Gastroesophageal sphincter (tissue), 4 donors: ENCODE measurements at regions not wholly inside any gene's neighbourhood (a gene's known extent, or its start where the extent isn't known, plus 50 kb on each side); places are given as distances from the start of the nearest gene placed in this dataset.

ENCODE experiments used
- ATAC-seq: fragments of 150-250 bp; one replicate; pipeline ENCODE4 v1.9.1; 2016; ENCODE audit warnings: mild to moderate bottlenecking, moderate library complexity
- H3K27ac ChIP-seq, 4 donors: fragments of 200-600 bp; sonication (generic) in 3 of 4; 1 replicate in 3 of 4; 2 replicates in 1 of 4; pipeline ENCODE4 v1.5.1; 2016 to 2019
- H3K27me3 ChIP-seq: fragments of 200-600 bp; sonication (generic); one replicate; pipeline ENCODE4 v1.5.1; 2019
- H3K36me3 ChIP-seq, 2 donors: fragments of 200-600 bp; sonication (generic); one replicate each; pipeline ENCODE4 v1.5.1; 2019; ENCODE audit warnings: control low read depth in 1 of 2
- H3K4me1 ChIP-seq, 3 donors: fragments of 200-600 bp; sonication (generic); 1 replicate in 2 of 3; 2 replicates in 1 of 3; pipeline ENCODE4 v1.5.1; 2016 to 2019; ENCODE audit warnings: control low read depth in 2 of 3
- H3K4me3 ChIP-seq, 2 donors: fragments of 200-600 bp; sonication (generic); one replicate each; pipeline ENCODE4 v1.5.1; 2019; ENCODE audit warnings: mild to moderate bottlenecking in 1 of 2, moderate library complexity in 1 of 2
- H3K9me3 ChIP-seq, 3 donors: fragments of 200-600 bp; sonication (generic); one replicate each; pipeline ENCODE4 v1.5.1; 2017 to 2019; ENCODE audit warnings: control low read depth in 2 of 3
- EP300 ChIP-seq: sonication (generic); formaldehyde crosslinking; IDR thresholded peaks from one replicate; pipeline ENCODE4 v1.6.1; 2017; ENCODE audit warnings: antibody characterized with exemption, mild to moderate bottlenecking
- POLR2A ChIP-seq, 2 donors: fragments of 450-650 bp; IDR thresholded peaks; one replicate each; pipeline ENCODE4 v1.6.1; 2017; ENCODE audit warnings: antibody characterized with exemption in 2 of 2, mild to moderate bottlenecking in 2 of 2, moderate library complexity in 1 of 2
- POLR2AphosphoS5 ChIP-seq: sonication (generic); formaldehyde crosslinking; IDR thresholded peaks from one replicate; pipeline ENCODE4 v1.6.1; 2017; ENCODE audit warnings: antibody characterized with exemption
- WGBS, 2 donors: methylation state at CpG; one replicate each; pipeline ENCODE4 v1.1.5; 2018; ENCODE audit warnings: low coverage in 1 of 2; 5-methylcytosine and 5-hydroxymethylcytosine counted together
- TF ChIP-seq, protein P1 (sequence below), 4 experiments: fragments of 200-600 bp in 2 of 4; fragments of 450-650 bp in 2 of 4; sonication (generic) in 1 of 4; IDR thresholded peaks; one replicate each; pipeline ENCODE4 v1.5.1; 2017 to 2019; ENCODE audit warnings: antibody characterized with exemption in 4 of 4, mild to moderate bottlenecking in 2 of 4, moderate library complexity in 2 of 4

DNA sequence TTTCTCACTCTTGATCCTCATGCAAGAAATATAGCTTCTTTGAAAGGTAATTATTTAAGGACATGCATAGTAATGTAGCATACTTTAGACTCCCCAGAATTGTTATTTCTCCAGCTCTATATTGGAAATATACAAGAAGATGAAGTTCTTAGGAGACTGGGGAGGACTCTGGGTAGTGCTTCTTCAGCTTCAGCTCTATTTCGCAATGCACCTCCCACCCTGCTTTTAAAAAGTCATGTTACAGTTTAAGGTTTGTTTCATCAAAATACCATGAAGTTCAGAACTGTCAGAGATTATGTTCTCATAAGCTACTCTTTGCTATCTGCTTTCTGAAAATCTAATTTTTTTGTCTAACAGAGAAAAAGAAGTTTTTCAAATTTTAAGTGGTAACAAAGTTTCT lies 586.2 kb upstream of the ADGRL4 start:
- Histone ChIP-seq H3K27ac (no peak overlapping the region), H3K4me3 (no peak overlapping the region), H3K27me3 (no peaks in the 10 kb centered on the region), H3K9me3 (no peaks in the 10 kb centered on the region), H3K36me3 (no peaks in the 10 kb centered on the region), H3K4me1 (no peaks in the 10 kb centered on the region)
- WGBS, 2 donors: 100% methylated on average over 1 of the region's 1 CpG; no CpG with 5 or more reads in 1 of the 2 donors
- ATAC-seq: no peak
- TF ChIP-seq POLR2AphosphoS5: no peak
- TF ChIP-seq EP300: no peak
- TF ChIP-seq POLR2A (IDR thresholded peaks at IDR 0.05): no peak
- TF ChIP-seq, protein P1, sequence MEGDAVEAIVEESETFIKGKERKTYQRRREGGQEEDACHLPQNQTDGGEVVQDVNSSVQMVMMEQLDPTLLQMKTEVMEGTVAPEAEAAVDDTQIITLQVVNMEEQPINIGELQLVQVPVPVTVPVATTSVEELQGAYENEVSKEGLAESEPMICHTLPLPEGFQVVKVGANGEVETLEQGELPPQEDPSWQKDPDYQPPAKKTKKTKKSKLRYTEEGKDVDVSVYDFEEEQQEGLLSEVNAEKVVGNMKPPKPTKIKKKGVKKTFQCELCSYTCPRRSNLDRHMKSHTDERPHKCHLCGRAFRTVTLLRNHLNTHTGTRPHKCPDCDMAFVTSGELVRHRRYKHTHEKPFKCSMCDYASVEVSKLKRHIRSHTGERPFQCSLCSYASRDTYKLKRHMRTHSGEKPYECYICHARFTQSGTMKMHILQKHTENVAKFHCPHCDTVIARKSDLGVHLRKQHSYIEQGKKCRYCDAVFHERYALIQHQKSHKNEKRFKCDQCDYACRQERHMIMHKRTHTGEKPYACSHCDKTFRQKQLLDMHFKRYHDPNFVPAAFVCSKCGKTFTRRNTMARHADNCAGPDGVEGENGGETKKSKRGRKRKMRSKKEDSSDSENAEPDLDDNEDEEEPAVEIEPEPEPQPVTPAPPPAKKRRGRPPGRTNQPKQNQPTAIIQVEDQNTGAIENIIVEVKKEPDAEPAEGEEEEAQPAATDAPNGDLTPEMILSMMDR (IDR thresholded peaks at IDR 0.05): no peak

DNA sequence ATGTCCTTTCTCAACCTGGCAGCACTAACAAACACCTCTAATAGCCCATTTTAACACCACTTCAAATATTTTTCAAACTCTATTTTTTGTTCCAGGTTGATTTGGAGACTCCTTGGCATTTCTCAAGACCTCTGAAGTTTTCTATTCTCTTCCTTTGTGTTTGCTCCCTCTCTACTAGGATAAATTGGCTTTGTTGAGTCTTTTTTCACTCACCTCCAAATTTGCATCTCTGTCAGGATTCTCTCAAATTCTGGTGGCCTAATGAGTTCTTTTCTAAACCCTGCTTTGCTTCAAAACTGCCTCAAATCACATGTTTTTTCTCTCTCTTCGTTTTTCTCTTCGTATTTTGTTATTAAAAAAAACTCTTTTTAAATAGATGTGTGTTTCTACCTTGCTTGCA lies 582.2 kb upstream of the ADGRL4 start:
- ATAC-seq: no peak
- no peaks in the 10 kb centered on the region for H3K4me1 ChIP-seq
- WGBS, 2 donors: 69 to 88% methylated on average over 2 of the region's 2 CpGs
- H3K36me3 ChIP-seq: no peaks in the 10 kb centered on the region
- H3K4me3 ChIP-seq: no peak overlapping the region
- TF ChIP-seq POLR2A (IDR thresholded peaks at IDR 0.05): no peak
- no peak for TF ChIP-seq EP300
- TF ChIP-seq, protein P1 (IDR thresholded peaks at IDR 0.05): no peak
- no peak for TF ChIP-seq POLR2AphosphoS5
- no peak overlapping the region for H3K27ac ChIP-seq
- H3K27me3 ChIP-seq: no peaks in the 10 kb centered on the region
- H3K9me3 ChIP-seq: no peaks in the 10 kb centered on the region

DNA sequence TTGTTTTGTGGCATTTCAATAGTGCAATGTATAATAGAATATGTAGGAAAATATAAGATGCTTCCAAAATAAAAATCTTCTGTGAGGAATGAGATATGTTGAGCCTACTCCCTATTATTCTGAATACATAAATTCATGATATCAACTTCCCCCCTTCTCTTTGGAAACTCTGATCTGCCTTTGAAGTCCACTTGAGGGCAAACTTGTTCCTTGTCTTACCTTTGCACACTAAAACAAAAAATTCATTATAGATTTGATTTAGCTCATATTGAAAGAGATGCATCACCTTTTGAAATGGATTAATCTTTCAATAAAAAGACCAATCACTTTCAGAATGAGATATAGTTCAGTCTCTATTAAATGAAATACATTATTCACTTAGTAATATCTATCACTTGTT lies 580.7 kb upstream of the ADGRL4 start:
- Histone ChIP-seq H3K36me3 (no peaks in the 10 kb centered on the region), H3K27me3 (no peaks in the 10 kb centered on the region), H3K9me3 (no peaks in the 10 kb centered on the region), H3K27ac (no peak overlapping the region), H3K4me3 (no peak overlapping the region), H3K4me1 (no peaks in the 10 kb centered on the region)
- ATAC-seq: no peak
- TF ChIP-seq POLR2AphosphoS5 (no peak), EP300 (no peak), POLR2A (IDR thresholded peaks at IDR 0.05) (no peak)
- TF ChIP-seq, protein P1 (IDR thresholded peaks at IDR 0.05): no peak

DNA sequence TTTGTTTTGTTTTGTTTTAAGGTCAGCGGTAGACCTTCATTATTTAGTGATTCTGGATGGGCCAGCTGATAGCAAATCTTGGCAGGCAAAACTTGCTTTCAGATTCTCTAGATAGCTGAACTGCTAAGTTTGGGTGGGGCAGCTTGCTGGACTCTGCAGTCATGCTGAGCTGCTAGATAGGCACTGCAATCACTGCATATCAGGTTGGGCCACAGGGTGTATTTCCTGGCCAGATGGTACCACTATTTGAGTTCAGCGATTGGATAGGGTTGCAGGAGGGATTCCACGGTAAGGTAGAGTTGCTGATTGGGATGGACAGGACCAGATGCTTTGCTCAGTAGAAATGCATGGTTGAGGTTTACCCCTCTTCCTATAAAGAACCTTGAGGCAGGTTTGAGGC lies 579.3 kb upstream of the ADGRL4 start:
- no peaks in the 10 kb centered on the region for H3K27me3 ChIP-seq
- no peaks in the 10 kb centered on the region for H3K36me3 ChIP-seq
- H3K4me1 ChIP-seq: no peaks in the 10 kb centered on the region
- no peak for ATAC-seq
- WGBS, 2 donors: 93 to 100% methylated on average over 1 to 3 of the region's 3 CpGs
- no peak overlapping the region for H3K4me3 ChIP-seq
- TF ChIP-seq POLR2AphosphoS5 (no peak), EP300 (no peak), POLR2A (IDR thresholded peaks at IDR 0.05) (no peak)
- TF ChIP-seq, protein P1 (IDR thresholded peaks at IDR 0.05): no peak
- no peak overlapping the region for H3K27ac ChIP-seq
- no peaks in the 10 kb centered on the region for H3K9me3 ChIP-seq

DNA sequence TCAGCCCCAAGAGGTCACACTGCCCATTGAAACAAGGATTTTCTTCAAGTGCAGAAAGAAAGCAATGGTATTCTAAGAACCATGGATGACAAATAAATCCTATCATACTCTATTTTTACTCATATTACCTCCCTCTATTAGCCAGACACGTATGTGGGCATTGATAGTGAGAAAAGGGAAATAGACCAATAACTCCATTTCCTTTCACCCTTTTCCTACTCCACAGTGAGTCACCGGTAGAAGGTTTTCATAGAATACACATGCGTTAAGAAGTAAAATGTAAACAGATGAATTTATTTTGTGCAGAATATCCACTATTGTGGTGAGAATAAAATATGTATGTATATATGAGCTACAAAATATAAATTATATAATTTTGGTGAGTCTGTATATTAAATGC lies 568.9 kb upstream of the ADGRL4 start:
- Histone ChIP-seq H3K27me3 (no peaks in the 10 kb centered on the region), H3K36me3 (no peaks in the 10 kb centered on the region), H3K27ac (no peak overlapping the region), H3K9me3 (no peaks in the 10 kb centered on the region), H3K4me1 (no peaks in the 10 kb centered on the region), H3K4me3 (no peak overlapping the region)
- no peak for TF ChIP-seq POLR2A (IDR thresholded peaks at IDR 0.05)
- no peak for TF ChIP-seq EP300
- TF ChIP-seq, protein P1 (IDR thresholded peaks at IDR 0.05): no peak
- TF ChIP-seq POLR2AphosphoS5: no peak
- no peak for ATAC-seq
- 57% methylated on average over 3 of the region's 3 CpGs for WGBS, 2 donors
